ENCODE measurements at regions not wholly inside any gene's neighbourhood (a gene's known extent, or its start where the extent isn't known, plus 50 kb on each side); places are given as distances from the start of the nearest gene placed in this dataset.

GRCh38 chr1:4273243-4273642 lies 373.2 kb upstream of the C1orf174 start:
- intact Hi-C loops (cut with micrococcal nuclease; ENCODE audit: unreplicated experiment), result no loop called here
- in situ Hi-C loops (cut with HindIII; ENCODE audit: low pct_unique_long_range_greater_than_20kb, low sequenced_read_pairs), result no loop called here
- Histone ChIP-seq H3K9me3 (ENCODE audit: control insufficient read depth, insufficient read depth, low read depth, low read length) (peaks cover 4% of the 10 kb centered on the region; the same call in 1 of the 2 replicates), H3K4me1 (ENCODE audit: control insufficient read depth, insufficient read depth, low read length) (no peaks in the 10 kb centered on the region), H3K4me3 (ENCODE audit: low read depth in 2 of 2, low read length in 2 of 2) (no peak overlapping the region), H3K27ac (ENCODE audit: low read length) (no peak overlapping the region), H3K27me3 (ENCODE audit: control insufficient read depth, insufficient read depth, low read length) (peaks cover 5% of the 10 kb centered on the region; the same call in 1 of the 2 replicates), H3K36me3 (ENCODE audit: control insufficient read depth, insufficient read depth, low read length) (no peaks in the 10 kb centered on the region)
- DNase-seq (ENCODE audit: low read depth, low spot score) (no peak), ATAC-seq (no peak)
- ChIA-PET POLR2A (no interaction called here), CTCF (no interaction called here)
- TF ChIP-seq, protein P1, sequence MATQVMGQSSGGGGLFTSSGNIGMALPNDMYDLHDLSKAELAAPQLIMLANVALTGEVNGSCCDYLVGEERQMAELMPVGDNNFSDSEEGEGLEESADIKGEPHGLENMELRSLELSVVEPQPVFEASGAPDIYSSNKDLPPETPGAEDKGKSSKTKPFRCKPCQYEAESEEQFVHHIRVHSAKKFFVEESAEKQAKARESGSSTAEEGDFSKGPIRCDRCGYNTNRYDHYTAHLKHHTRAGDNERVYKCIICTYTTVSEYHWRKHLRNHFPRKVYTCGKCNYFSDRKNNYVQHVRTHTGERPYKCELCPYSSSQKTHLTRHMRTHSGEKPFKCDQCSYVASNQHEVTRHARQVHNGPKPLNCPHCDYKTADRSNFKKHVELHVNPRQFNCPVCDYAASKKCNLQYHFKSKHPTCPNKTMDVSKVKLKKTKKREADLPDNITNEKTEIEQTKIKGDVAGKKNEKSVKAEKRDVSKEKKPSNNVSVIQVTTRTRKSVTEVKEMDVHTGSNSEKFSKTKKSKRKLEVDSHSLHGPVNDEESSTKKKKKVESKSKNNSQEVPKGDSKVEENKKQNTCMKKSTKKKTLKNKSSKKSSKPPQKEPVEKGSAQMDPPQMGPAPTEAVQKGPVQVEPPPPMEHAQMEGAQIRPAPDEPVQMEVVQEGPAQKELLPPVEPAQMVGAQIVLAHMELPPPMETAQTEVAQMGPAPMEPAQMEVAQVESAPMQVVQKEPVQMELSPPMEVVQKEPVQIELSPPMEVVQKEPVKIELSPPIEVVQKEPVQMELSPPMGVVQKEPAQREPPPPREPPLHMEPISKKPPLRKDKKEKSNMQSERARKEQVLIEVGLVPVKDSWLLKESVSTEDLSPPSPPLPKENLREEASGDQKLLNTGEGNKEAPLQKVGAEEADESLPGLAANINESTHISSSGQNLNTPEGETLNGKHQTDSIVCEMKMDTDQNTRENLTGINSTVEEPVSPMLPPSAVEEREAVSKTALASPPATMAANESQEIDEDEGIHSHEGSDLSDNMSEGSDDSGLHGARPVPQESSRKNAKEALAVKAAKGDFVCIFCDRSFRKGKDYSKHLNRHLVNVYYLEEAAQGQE (IDR thresholded peaks at IDR 0.05; ENCODE audit: insufficient read depth in 1 of 2, low read depth in 2 of 2, low read length in 1 of 2), result no peak
- TF ChIP-seq TCF7L2 (IDR thresholded peaks at IDR 0.05; ENCODE audit: low read depth, low read length) (no peak), SIN3A (IDR thresholded peaks at IDR 0.05; ENCODE audit: borderline replicate concordance, insufficient read depth, low read depth, low read length) (no peak), POLR2AphosphoS5 (IDR thresholded peaks at IDR 0.05; ENCODE audit: low read depth, low read length) (no peak)
- TF ChIP-seq, protein P2, sequence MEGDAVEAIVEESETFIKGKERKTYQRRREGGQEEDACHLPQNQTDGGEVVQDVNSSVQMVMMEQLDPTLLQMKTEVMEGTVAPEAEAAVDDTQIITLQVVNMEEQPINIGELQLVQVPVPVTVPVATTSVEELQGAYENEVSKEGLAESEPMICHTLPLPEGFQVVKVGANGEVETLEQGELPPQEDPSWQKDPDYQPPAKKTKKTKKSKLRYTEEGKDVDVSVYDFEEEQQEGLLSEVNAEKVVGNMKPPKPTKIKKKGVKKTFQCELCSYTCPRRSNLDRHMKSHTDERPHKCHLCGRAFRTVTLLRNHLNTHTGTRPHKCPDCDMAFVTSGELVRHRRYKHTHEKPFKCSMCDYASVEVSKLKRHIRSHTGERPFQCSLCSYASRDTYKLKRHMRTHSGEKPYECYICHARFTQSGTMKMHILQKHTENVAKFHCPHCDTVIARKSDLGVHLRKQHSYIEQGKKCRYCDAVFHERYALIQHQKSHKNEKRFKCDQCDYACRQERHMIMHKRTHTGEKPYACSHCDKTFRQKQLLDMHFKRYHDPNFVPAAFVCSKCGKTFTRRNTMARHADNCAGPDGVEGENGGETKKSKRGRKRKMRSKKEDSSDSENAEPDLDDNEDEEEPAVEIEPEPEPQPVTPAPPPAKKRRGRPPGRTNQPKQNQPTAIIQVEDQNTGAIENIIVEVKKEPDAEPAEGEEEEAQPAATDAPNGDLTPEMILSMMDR (IDR thresholded peaks at IDR 0.05), result no peak
- BruUV-seq (replicated peaks), result no TSS peak

GRCh38 chr1:4273747-4274146 lies 373.7 kb upstream of the C1orf174 start:
- in situ Hi-C loops (cut with HindIII; ENCODE audit: low pct_unique_long_range_greater_than_20kb, low sequenced_read_pairs), result no loop called here
- no peak overlapping the region for H3K4me3 ChIP-seq (ENCODE audit: low read depth in 2 of 2, low read length in 2 of 2)
- intact Hi-C loops (cut with micrococcal nuclease; ENCODE audit: unreplicated experiment), result no loop called here
- no peaks in the 10 kb centered on the region for H3K36me3 ChIP-seq (ENCODE audit: control insufficient read depth, insufficient read depth, low read length)
- CTCF ChIA-PET, result no interaction called here
- peaks cover 4% of the 10 kb centered on the region; the same call in 1 of the 2 replicates for H3K9me3 ChIP-seq (ENCODE audit: control insufficient read depth, insufficient read depth, low read depth, low read length)
- no peaks in the 10 kb centered on the region for H3K4me1 ChIP-seq (ENCODE audit: control insufficient read depth, insufficient read depth, low read length)
- no peak for DNase-seq (ENCODE audit: low read depth, low spot score)
- no peak for ATAC-seq
- H3K27me3 ChIP-seq (ENCODE audit: control insufficient read depth, insufficient read depth, low read length), result peaks cover 5% of the 10 kb centered on the region; the same call in 1 of the 2 replicates
- TF ChIP-seq SIN3A (IDR thresholded peaks at IDR 0.05; ENCODE audit: borderline replicate concordance, insufficient read depth, low read depth, low read length) (no peak), TCF7L2 (IDR thresholded peaks at IDR 0.05; ENCODE audit: low read depth, low read length) (no peak), POLR2AphosphoS5 (IDR thresholded peaks at IDR 0.05; ENCODE audit: low read depth, low read length) (no peak)
- TF ChIP-seq, protein P1 (IDR thresholded peaks at IDR 0.05; ENCODE audit: insufficient read depth in 1 of 2, low read depth in 2 of 2, low read length in 1 of 2), result no peak
- TF ChIP-seq, protein P2 (IDR thresholded peaks at IDR 0.05), result no peak
- POLR2A ChIA-PET, result no interaction called here
- H3K27ac ChIP-seq (ENCODE audit: low read length), result no peak overlapping the region
- no TSS peak for BruUV-seq (replicated peaks)

Measured in Panc1 (cell line).